ENCODE measurements at regions not wholly inside any gene's neighbourhood (a gene's known extent, or its start where the extent isn't known, plus 50 kb on each side); places are given as distances from the start of the nearest gene placed in this dataset.
"Not testable (repeated sequence)": the region's sequence is repeated elsewhere in the genome, so short reads cannot be mapped to it uniquely, and the experiment has no call there.

DNA sequence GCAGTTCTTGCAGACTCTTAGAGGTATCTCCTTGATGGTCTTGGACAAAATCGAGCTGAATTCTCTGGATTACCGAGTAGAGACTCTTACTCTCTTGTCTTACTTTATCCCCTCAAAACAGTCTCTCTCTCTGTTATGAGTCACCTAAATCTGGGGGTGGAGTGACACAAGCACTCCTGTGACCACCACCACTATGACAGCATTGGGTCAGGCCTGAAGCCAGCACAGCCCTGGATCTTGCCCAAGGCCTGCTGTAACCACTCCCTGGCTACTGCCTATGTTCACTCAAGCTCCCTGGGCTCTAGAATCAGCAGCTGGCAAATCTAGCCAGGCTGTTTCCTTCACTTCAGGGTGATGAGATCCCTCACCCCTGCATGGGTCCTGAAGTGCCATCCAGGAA, 662.5 kb downstream of the LUZP2 start:
- no peak for DNase-seq (ENCODE audit: low read depth)

DNA sequence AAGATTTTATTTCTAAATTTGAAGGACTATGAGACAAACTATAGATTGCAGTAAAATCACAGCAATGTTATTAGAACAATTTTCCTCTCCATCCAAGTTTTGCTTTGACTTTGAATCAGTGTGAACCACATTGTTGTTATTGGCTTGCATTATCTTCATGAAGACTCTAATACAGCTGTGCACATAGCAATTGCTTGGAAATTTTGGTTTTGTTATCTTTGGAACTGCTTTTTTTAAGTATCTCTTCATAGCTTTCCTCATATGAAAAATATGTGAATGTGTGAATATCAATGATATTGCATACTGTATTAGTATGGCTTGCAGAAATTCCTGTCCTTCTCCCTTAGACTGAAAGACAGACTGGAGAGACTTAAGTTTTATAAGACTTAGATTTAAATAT, 666.6 kb downstream of the LUZP2 start:
- DNase-seq (ENCODE audit: low read depth), result no peak

DNA sequence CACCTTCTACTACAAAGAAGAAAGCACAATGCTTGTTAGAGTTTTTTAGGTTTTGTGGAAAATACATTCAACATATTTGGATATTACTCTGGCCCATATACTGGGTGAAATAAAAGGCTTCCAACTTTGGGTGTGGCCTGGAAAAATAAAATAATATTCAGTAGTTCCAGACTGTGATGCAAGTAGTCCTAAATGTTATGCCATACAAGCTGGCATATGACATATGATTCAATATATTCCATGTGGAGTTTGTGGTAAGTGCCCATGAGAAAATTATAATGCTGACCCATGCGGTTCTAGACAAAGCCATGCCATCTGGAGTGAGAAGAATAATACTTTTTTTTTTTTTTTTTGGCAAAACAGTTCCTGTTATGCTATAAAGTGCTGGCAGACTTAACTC, 683.3 kb downstream of the LUZP2 start:
- no peak for DNase-seq (ENCODE audit: low read depth)

DNA sequence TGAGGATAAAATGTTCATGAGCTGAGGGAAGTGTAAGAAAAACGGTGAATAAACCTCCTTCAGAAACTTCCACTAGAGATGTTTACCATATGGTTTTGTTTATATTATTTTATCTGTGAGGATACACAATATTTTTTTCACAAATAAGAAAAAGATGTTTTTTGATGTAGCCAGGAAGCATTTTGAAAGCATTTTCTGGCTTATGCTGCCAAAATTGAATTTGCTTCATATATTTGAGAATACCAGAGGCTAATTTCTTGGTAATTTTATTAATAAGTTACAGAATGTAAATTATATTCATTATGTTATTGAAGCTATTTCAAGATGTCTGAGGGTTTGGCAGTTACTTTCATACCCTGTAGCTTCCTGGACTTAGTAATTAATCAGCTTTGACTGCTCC, 686.6 kb downstream of the LUZP2 start:
- DNase-seq (ENCODE audit: low read depth), result no peak

DNA sequence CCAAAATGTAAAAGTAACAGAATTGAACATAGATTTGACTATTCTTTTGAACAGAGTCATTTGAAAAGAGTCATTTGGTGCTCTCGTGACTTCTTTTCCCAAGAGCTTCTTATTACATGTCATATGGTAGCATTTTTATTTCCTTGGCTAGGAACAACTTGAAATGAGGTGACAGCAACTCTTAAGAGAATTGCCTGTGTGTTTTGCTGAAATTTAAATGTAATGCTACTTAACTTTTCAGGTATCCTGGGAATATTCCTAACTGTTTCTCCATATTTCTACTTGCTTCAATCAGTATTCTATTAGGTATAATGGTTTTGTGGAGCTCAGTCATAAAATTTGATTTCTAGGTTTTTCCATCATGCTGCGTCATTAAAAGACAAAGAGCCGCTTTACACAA, 700.7 kb downstream of the LUZP2 start:
- DNase-seq (ENCODE audit: low read depth), result no peak

DNA sequence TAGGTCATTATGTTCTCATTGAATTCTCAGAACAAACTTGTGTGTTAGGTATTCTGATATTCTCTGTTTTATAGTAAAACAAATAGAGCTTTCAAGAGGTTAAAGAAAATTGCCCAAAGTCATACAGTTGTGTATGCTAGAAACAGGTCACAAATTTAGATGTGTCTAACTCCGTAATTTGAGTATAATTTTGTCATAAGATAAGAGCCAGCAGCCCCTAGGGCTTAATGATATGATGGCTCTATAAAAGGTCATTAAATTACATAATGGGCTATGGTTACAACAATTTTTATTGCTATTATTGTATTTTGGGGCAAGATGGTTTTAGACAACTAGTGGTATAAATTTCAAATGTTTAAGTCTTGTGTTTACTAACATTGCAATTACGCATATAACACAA, 701.9 kb downstream of the LUZP2 start:
- DNase-seq (ENCODE audit: low read depth), result no peak

DNA sequence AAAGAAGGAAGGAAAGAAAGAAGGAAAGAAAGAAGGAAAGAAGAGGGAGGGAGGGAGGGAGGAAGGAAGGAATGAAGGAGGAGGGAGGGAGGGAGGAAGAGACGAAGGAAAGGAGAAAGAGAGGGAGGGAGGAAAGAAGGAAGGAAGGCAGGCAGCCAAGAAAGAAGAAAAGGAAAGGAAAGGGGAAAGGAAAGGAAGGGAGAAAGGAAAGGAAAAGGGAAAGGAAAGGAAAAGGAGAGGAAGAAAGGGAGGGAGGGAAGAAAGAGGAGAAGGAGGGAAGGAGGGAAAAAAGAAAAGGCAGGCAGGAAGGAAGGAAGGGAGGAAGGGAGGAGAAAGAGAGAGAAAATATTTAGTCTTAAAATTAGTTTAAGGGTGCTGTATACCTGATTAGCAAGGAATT, 704.1 kb downstream of the LUZP2 start:
- DNase-seq (ENCODE audit: low read depth), result no peak

DNA sequence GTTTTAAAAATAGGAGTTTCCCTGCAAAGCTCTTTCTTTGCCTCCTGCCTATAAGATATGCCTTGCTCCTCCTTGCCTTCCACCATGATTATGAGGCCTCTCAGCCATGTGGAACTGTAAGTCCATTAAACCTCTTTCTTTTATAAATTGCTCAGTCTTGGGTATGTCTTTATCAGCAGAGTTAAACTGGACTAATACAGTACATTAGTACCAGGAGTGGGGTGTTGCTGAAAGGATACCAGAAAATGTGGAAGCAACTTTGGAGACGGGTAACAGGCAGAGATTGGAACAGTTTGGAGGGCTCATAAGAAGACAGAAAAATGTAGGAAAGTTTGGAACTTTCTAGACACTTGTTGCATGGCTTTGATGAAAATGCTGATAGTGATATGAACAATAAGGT, 709.9 kb downstream of the LUZP2 start:
- no peak for DNase-seq (ENCODE audit: low read depth)

DNA sequence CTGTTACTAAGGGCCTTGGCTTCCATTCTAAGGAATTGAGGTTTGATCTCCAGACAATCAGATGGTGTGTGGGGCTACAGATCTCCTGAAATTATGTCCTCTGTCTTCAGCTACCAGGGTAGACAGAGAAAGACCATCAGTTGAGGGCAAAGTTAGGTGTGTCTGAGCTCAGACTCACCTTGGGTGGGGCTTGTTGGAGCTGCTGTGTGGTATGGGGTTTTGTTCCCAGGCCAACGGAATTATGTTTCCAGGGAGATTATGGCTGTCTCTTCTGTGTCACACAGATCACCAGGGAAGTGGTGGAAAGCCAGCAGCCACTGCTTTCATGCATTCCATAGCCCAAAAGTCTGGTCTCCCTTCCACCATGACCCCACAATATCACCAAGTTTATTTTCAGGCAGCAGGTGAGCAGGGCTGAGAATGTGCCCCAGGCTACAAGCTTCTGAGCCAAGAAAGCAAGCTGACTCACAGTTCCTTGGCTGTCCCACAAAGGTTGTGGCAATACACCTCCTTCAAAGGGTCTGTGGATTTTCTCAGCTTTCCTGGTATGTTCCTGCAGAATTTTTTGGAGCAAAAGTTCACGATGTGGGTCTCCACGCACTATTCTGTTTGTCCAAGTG, 714.9 kb downstream of the LUZP2 start:
- DNase-seq (ENCODE audit: low read depth), result no peak

DNA sequence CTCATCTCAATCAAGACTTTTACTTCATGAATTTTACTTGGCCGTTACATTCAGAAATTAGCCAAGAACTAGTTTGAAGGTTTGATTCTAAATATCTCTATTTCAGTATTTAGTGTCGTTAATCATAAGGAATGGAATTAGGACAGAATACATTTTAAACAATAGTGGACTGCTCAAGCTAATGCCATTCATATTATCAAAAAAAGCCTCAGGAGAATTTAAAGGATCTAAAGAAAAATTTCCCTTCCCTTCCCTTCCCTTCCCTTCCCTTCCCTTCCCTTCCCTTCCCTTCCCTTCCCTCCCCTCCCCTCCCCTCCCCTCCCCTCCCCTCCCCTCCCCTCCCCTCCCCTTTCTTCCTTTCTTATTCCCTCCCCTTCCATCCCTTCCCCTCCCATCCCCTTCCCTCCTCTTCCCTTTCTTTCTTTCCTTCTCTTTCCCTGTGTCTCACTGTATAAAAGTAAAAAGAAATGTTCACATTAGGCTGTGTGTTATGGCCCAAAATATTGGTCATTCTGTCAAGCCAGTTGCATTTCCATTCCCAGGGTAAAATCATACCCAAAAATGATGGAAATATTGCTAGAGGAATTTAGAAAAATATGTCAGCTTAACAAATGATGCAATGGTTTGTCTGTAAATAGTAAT, 717.8 kb downstream of the LUZP2 start:
- no peak for DNase-seq (ENCODE audit: low read depth)

DNA sequence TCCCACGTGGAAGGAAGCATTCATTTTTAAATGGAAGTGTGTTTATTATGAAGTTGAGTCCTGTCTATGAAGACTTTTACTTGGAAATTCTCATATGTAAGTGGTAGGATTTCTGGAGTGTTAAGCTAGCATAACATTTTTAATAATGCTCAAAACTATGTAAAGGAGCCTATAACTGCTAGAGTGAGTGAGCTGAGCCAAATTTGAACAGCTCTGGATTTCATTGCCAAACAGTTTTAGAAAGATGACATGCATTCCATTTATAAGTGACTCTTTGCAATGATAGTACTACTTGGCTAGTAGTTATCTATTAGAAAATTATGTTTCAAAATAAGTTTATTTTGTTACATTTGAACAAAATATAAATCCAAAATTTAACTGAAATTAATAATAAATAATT, 721.2 kb downstream of the LUZP2 start:
- DNase-seq (ENCODE audit: low read depth), result no peak

DNA sequence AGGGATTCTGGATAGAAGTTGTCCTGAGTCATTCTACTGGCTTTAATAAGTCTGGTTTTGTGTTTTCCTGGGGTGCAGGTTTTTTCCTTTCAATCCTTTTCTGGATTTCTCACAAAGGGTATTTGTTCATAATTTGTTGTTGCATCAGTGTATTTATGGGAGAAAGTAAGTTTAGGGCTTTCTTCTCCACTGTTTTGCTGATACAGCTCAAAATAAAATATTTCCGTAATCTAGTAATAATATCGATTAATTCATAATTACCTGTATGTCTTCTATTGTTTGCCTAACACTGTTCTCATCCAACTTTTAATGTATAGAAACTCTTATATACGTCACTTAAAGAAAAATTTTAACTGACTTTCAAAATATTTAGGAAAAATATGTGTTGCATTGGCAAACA, 728.2 kb downstream of the LUZP2 start:
- DNase-seq (ENCODE audit: low read depth), result no peak

DNA sequence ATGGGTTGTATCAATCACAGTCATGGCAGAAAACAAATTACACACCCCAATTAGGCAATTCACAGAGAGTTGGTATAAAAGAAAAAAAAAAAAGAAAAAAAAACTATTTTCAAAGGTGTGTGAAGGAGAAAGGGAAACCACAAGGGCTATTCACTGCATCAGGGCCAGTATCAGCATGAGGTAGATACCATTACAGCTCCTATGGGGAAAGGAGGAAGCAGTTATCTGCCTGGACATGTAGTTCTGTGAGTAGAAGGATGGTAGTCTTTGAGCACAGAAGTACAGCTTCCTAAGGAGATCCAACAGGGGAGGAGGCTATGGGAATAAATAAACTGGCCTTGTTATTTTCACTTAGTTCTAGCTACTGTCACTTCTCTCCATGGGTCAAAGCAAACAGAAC, 746.1 kb downstream of the LUZP2 start:
- no peak for DNase-seq (ENCODE audit: low read depth)

DNA sequence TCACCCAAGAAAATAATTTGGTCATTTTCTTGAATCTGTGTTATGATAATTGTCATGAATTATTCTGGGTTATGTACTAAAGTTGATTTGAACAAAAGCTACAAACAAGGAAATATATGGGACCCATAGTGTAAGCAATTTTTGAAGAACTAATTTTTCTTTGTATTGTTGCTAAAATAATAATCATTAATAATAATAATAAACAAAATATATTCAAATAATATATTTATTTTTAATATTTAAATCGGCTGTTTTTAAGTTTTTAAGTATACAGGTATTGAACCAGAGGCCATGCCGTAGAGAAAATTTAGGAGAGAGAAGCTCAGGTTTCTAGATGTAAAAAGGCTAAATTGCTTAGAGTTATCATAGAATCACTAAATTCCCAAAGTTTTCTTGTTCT, 747.3 kb downstream of the LUZP2 start:
- no peak for DNase-seq (ENCODE audit: low read depth)

DNA sequence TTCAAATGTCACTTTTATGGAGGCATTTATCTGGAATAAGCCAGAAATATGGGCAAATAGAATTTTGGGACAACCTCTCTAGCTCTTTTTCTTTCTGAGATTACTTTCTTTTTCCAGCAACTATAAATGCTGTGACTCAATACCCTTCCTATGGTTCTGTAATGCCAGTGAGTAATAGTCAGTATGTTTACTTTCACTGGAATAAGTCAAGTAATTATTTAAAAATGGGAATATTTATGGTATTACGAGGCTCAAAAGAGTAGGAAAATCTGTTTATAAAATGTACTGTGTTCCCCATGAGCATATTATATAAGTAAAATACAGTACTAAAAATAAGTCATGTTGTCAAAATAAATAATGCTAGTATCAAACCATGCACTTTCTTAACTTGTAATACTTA, 750.5 kb downstream of the LUZP2 start:
- DNase-seq (ENCODE audit: low read depth), result no peak

DNA sequence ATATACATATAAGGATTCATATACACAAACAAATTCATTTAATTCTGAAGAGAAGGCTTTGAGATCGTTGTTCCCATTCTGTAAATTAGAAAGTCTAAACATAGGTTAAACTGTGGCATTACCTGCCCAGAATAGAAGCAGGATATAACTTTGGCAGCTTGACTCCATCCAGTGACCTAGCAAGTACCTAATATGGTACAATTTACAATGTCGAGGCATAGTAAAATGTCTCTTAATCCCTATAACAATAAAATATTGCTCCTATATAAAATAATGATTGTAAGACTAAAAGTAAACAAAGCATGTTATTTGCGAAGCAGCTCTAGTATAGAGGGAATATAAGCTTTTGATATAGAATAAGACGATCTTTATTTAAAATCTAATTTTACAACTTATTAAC, 756.0 kb downstream of the LUZP2 start:
- DNase-seq (ENCODE audit: low read depth), result no peak

DNA sequence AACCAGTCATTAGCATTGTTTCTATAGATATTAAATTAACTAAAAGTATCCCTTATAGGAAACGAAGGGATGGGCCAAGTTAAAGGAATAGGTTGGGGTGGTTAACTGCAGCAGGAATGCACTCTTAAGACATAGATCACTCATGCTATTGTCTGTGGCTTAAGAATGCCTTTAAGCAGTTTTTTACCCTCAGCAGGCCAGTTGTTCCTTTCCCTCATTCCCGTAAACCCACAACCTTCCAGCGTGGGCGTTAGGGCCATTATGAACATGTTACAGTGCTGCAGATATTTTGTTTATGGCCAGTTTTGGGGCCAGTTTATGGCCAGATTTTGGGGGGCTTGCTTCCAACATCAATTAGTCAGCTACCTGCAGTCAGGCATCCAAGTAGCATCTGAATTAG, 767.0 kb downstream of the LUZP2 start:
- not testable (repeated sequence) for DNase-seq (ENCODE audit: low read depth)

DNA sequence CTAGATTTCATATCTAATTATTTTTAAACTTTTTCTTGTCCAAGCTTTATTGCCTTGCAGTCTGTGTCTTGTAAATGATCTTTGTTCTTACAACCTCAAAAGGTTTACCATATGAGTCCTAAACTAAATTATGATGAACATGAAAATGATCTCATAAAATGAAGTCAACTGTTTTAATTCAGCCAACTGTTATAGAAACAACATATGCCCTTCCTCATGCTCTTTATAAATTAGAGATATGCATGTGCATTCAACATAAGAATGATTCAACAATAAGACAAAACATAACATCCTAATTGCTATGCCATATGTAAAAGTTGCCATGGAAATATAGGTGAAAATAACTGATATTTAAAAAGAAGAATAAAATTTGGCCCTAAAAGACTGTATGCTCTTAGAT, 774.4 kb downstream of the LUZP2 start:
- DNase-seq (ENCODE audit: low read depth), result no peak

DNA sequence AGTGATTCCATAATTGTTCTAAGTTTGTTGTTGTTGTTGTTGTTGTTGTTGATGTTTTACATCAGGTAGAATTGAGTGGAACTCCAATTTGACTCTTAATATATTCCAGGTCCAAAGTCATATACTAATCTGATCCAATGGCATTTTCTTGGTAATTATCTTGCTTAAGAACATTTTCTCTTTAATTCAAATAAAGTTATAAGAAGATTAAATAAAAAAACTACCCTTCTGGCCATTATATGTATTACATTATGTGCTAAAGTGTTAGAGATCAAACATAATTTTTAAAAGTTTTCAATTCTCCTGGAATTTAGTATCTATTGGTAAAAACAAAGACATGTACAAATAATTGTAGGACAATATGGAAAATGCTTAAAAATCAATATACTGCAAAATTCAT, 775.4 kb downstream of the LUZP2 start:
- no peak for DNase-seq (ENCODE audit: low read depth)

DNA sequence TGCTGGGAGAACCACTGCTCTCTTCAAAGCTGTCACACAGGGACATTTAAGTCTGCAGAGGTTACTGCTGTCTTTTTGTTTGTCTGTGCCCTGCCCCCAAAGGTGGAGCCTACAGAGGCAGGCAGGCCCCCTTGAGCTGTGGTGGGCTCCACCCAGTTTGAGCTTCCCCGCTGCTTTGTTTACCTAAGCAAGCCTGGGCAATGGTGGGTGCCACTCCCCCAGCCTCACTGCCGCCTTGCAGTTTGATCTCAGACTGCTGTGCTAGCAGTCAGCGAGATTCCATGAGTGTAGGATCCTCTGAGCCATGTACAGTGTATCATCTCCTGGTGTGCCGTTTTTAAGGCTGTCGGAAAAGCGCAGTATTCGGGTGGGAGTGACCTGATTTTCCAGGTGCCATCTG, 784.0 kb downstream of the LUZP2 start:
- not testable (repeated sequence) for DNase-seq (ENCODE audit: low read depth)

DNA sequence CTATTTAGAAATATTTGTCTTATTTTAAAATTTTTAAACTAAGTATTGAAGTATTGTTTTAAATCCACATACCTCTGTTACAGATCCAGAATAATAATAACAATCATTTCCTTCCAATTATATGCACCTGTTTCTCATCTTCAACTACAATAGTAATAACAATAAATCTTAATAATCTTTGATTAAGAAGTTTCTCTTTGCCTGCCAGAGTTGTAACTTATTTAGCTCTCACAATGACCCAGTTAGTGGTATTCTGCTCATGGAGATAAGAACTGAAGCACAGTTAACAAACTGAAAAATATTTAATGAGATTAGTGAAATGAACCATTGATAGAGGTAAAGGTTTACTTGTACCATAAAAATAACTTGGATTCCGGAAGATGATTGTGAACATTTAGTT, 796.3 kb downstream of the LUZP2 start:
- no peak for DNase-seq (ENCODE audit: low read depth)

DNA sequence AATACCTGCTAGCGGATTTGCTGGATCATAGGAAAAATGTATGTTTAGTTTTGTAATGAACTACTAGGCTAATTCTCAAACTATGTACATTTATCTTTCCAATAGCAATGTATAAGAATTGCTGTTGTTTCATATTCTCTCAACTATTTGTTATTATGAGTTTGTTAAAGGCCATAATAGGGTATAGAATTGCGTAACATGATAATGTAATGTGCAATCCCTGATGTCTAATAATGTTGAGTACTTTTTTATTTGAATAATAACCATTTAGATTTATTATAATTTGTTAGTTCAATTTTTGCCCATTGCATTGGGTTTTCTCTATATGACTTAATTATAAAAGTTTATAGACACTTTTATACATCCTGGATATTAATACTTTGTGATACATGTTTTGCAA, 801.6 kb downstream of the LUZP2 start:
- DNase-seq (ENCODE audit: low read depth), result no peak

DNA sequence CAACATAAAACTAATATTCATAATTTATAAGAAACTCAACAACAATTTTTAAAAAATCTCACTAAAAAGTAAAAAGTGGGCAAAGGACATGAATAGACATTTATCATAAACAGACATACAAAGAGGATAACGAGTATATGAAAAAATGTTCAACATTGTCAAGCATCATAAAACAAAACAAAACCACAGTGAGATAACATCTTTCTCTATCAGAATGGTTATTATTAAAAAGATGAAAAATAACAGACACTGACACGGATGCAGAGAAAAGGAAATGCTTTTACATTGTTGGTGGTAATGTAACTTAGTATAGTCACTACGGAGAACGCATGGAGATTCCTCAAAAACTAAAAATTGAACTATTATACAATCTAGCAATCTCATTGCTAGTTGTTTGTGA, 813.0 kb downstream of the LUZP2 start:
- DNase-seq (ENCODE audit: low read depth), result no peak

DNA sequence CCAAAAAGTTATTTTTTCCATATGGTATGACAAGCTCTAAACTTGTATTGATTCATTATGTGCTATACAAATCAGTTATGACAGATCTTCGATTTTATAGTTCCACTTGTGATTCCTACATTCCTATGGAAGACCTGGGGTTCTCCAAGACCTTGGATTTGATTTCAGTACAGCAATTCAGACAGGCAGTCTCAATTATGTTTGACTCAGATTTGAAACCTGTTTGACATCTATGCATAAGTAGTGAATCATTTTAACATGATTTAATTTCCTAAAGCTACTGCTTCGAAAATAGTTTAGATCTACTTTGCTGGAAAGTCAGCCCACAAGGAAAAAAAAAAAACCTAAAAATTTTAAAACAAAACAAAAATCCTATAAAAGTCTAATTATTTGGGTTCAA, 820.4 kb downstream of the LUZP2 start:
- DNase-seq (ENCODE audit: low read depth), result no peak
